Keratinocyte (primary cell): ENCODE measurements at regions not wholly inside any gene's neighbourhood (a gene's known extent, or its start where the extent isn't known, plus 50 kb on each side); places are given as distances from the start of the nearest gene placed in this dataset.

ENCODE experiments used
- EZH2 ChIP-seq: IDR thresholded peaks from one replicate; pipeline ENCODE4 v1.6.1; 2012; ENCODE audit warnings: inconsistent platforms, mild to moderate bottlenecking, low read length, moderate library complexity
- TF ChIP-seq, protein P1 (sequence below), 3 experiments: IDR thresholded peaks in 1 of 3; conservative IDR thresholded peaks in 1 of 3; optimal IDR thresholded peaks in 1 of 3; 2 replicates in 2 of 3; 3 replicates in 1 of 3; pipeline versions ENCODE3 to v1.5.1; 2011; ENCODE audit warnings: low read length in 3 of 3, mild to moderate bottlenecking in 3 of 3, moderate library complexity in 2 of 3, control low read depth in 1 of 3, inconsistent platforms in 1 of 3; ENCODE audit not compliant: insufficient read depth in 2 of 3; ENCODE audit errors: extremely low read depth in 1 of 3

- TF ChIP-seq, protein P1, sequence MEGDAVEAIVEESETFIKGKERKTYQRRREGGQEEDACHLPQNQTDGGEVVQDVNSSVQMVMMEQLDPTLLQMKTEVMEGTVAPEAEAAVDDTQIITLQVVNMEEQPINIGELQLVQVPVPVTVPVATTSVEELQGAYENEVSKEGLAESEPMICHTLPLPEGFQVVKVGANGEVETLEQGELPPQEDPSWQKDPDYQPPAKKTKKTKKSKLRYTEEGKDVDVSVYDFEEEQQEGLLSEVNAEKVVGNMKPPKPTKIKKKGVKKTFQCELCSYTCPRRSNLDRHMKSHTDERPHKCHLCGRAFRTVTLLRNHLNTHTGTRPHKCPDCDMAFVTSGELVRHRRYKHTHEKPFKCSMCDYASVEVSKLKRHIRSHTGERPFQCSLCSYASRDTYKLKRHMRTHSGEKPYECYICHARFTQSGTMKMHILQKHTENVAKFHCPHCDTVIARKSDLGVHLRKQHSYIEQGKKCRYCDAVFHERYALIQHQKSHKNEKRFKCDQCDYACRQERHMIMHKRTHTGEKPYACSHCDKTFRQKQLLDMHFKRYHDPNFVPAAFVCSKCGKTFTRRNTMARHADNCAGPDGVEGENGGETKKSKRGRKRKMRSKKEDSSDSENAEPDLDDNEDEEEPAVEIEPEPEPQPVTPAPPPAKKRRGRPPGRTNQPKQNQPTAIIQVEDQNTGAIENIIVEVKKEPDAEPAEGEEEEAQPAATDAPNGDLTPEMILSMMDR (optimal IDR thresholded peaks at IDR 0.05 in 1 of 3, IDR thresholded peaks at IDR 0.05 in 1 of 3, conservative IDR thresholded peaks at IDR 0.05 in 1 of 3; ENCODE audit: extremely low read depth in 1 of 3, insufficient read depth in 2 of 3, low read length in 3 of 3) = no peak
- no peak for TF ChIP-seq EZH2
Measured at GRCh38 chr3:194950906-194951628, 265.4 kb downstream of the FAM43A start.
